Endothelial cell of umbilical vein (primary cell): ENCODE measurements at regions not wholly inside any gene's neighbourhood (a gene's known extent, or its start where the extent isn't known, plus 50 kb on each side); places are given as distances from the start of the nearest gene placed in this dataset.

Experiments used
- BruUV-seq: library from RNA; stranded (reverse); fragments of 400-500 nt; replicated peaks from 2 replicates; lab custom pipeline; 2021; lab: Mats Ljungman, UMichigan
- CTCF ChIA-PET: fragments of 300-600, 350-600 bp; sonication (Branson Sonifier 250); formaldehyde crosslinking; loops from one replicate; lab custom pipeline; 2021; ENCODE audit warnings: antibody characterized with exemption, inconsistent platforms; lab: Charles Lee
- POLR2A ChIA-PET: fragments of 300-600, 350-600 bp; sonication (Branson Sonifier 250); formaldehyde crosslinking; loops from one replicate; lab custom pipeline; 2021; ENCODE audit warnings: antibody characterized with exemption, inconsistent platforms; lab: Charles Lee
- DNase-seq: peaks from one replicate; pipeline ENCODE4 v3.0.0-alpha.2; 2011; ENCODE audit warnings: low read depth, low spot score
- FAIRE-seq: peaks from 2 replicates; lab custom pipeline; 2011; peaks lifted over from hg19 to GRCh38; lab: Jason Lieb, UNC
- H2AFZ ChIP-seq: 2 replicates; pipeline ENCODE4 v1.6.0; 2012; ENCODE audit warnings: low read depth, low read length, control low read depth, inconsistent platforms
- H3K27ac ChIP-seq: 2 replicates; pipeline ENCODE4 v1.5.1; 2011; ENCODE audit warnings: low read depth, mild to moderate bottlenecking, control low read depth, low read length, moderate library complexity; ENCODE audit not compliant: insufficient read depth
- H3K27me3 ChIP-seq, 2 experiments: 2 replicates each; pipeline versions ENCODE4 v1.6.0 to v1.6.1; 2011; ENCODE audit warnings: low read length in 2 of 2, mixed read lengths in 1 of 2; ENCODE audit not compliant: control insufficient read depth in 2 of 2, insufficient read depth in 2 of 2
- H3K36me3 ChIP-seq, 2 experiments: 2 replicates in 1 of 2; 3 replicates in 1 of 2; pipeline ENCODE4 v1.5.1; 2011; ENCODE audit warnings: low read length in 2 of 2, mild to moderate bottlenecking in 1 of 2, moderate library complexity in 1 of 2; ENCODE audit not compliant: control insufficient read depth in 2 of 2, insufficient read depth in 2 of 2; ENCODE audit errors: extremely low read depth in 1 of 2
- H3K4me1 ChIP-seq: 3 replicates; pipeline ENCODE4 v1.5.1; 2011; ENCODE audit warnings: mild to moderate bottlenecking, low read length; ENCODE audit not compliant: control insufficient read depth, insufficient read depth; ENCODE audit errors: extremely low read depth
- H3K4me2 ChIP-seq: 2 replicates; pipeline ENCODE4 v1.6.1; 2011; ENCODE audit warnings: low read length, control low read depth, mixed read lengths; ENCODE audit not compliant: insufficient read depth
- H3K4me3 ChIP-seq, 3 experiments: fragments of 200-600 bp in 1 of 3; sonication (generic), shearing (Covaris generic) in 1 of 3; replicated peaks in 1 of 3; 2 replicates each; pipeline ENCODE4 v1.5.1; 2011 to 2016; ENCODE audit warnings: control low read depth in 3 of 3, low read length in 3 of 3, mild to moderate bottlenecking in 2 of 3, inconsistent platforms in 1 of 3, low read depth in 1 of 3, moderate library complexity in 1 of 3; ENCODE audit not compliant: insufficient read depth in 1 of 3
- H3K79me2 ChIP-seq: 2 replicates; pipeline ENCODE4 v1.6.0; 2012; ENCODE audit warnings: low read length, inconsistent platforms; ENCODE audit not compliant: control insufficient read depth, insufficient read depth
- H3K9ac ChIP-seq: replicated peaks from 2 replicates; pipeline ENCODE3; 2011; ENCODE audit warnings: low read length, control low read depth; ENCODE audit not compliant: insufficient read depth; ENCODE audit errors: extremely low read depth
- H3K9me1 ChIP-seq: replicated peaks from 3 replicates; pipeline ENCODE4 v1.6.0; 2011; ENCODE audit warnings: mild to moderate bottlenecking, low read length; ENCODE audit not compliant: control insufficient read depth, insufficient read depth; ENCODE audit errors: extremely low read depth
- H3K9me3 ChIP-seq: replicated peaks from 2 replicates; pipeline ENCODE4 v1.5.1; 2012; ENCODE audit warnings: low read length, inconsistent platforms; ENCODE audit not compliant: control insufficient read depth, insufficient read depth
- H4K20me1 ChIP-seq: replicated peaks from 2 replicates; pipeline ENCODE3; 2011; ENCODE audit warnings: mild to moderate bottlenecking, low read length; ENCODE audit not compliant: control insufficient read depth, insufficient read depth; ENCODE audit errors: extremely low read depth
- CTCF ChIP-seq, 2 donors: IDR thresholded peaks; 1 replicate in 1 of 2; 2 replicates in 1 of 2; pipeline ENCODE4 v1.5.1; 2011; ENCODE audit warnings: low read length in 2 of 2, mild to moderate bottlenecking in 2 of 2, moderate library complexity in 2 of 2, control low read depth in 1 of 2, inconsistent platforms in 1 of 2, low read depth in 1 of 2; ENCODE audit not compliant: insufficient read depth in 1 of 2; ENCODE audit errors: extremely low read depth in 1 of 2
- EZH2 ChIP-seq: IDR thresholded peaks from 2 replicates; pipeline ENCODE4 v1.6.1; 2012; ENCODE audit warnings: borderline replicate concordance, low read depth, mild to moderate bottlenecking, moderate library complexity, low read length, inconsistent platforms; ENCODE audit not compliant: severe bottlenecking
- JUN ChIP-seq: IDR thresholded peaks from 2 replicates; pipeline ENCODE4 v1.6.1; 2011; ENCODE audit warnings: borderline replicate concordance, low read depth; ENCODE audit not compliant: insufficient read length, insufficient read depth
- POLR2A ChIP-seq: IDR thresholded peaks from 2 replicates; pipeline ENCODE4 v1.6.1; 2012; ENCODE audit warnings: low read depth, mild to moderate bottlenecking, control low read depth, low read length
- POLR2AphosphoS5 ChIP-seq: IDR thresholded peaks from 2 replicates; pipeline ENCODE4 v1.6.1; 2012; ENCODE audit warnings: low read depth, mild to moderate bottlenecking, control low read depth, low read length, moderate library complexity; ENCODE audit not compliant: insufficient read depth
- dilution Hi-C: fragments of 300-500 bp; cut with MboI; formaldehyde crosslinking; loops from one replicate; pipeline ENCODE4 v1.15.0; 2019; ENCODE audit warnings: low sequenced_read_pairs; ENCODE audit not compliant: extremely low pct_ligation_motif_present
- intact Hi-C: fragments of 100-400 bp; cut with micrococcal nuclease; formaldehyde crosslinking; loops from one replicate; pipeline ENCODE4 v1.10.0; 2022

DNA sequence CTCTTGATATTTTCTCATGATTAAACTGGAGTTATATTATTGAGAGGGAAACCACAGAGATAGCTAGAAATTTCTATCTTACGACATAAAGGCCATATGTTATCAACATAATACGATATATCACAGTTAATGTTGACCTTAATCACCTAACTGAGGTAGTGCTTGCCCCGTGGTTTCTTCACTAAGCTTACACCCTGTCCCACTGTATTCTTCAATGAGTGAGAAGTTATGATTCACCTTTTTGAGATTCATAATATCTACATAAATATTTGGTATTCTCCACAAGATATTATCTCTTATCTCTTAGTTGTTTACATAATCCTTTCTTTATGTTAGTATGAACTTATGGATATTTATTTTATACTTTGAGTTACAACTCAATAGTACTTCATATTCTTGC, 1714.1 kb downstream of the BRINP3 start:
- H3K36me3 ChIP-seq, result no peaks in the 10 kb centered on the region
- no peak for FAIRE-seq

DNA sequence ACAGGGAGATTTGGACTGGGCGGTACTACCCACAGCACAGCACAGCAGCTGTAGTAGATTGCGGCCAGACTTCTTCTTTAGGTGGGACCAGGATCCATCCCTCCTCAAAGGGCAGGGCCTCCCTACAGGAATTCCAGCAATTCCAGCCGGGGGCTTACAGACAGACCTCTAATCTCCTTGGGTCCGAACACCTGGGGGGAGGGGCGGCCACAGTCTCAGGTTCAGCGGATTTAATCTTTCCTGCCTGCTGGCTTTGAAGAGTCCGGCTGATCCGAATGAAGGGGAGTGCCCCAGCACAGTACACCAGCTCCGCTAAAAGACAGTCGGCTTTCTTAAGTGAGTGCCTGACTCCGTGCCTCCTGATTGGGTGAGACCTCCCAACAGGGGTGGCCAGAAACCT, 1708.5 kb downstream of the BRINP3 start:
- H3K9me3 ChIP-seq, result no peaks in the 10 kb centered on the region
- no peaks in the 10 kb centered on the region for H4K20me1 ChIP-seq
- H3K4me1 ChIP-seq, result no peaks in the 10 kb centered on the region
- no peak overlapping the region for H3K27ac ChIP-seq
- no peak for FAIRE-seq
- CTCF ChIA-PET, result no interaction called here
- H3K4me2 ChIP-seq, result no peak overlapping the region
- no peak for TF ChIP-seq JUN
- no peak for TF ChIP-seq POLR2A
- TF ChIP-seq CTCF (IDR thresholded peaks at IDR 0.05; ENCODE audit: extremely low read depth in 1 of 2, insufficient read depth in 1 of 2, low read depth in 1 of 2, low read length in 2 of 2), result no peak
- no peak for DNase-seq
- H3K36me3 ChIP-seq, result no peaks in the 10 kb centered on the region
- no peaks in the 10 kb centered on the region for H3K27me3 ChIP-seq
- intact Hi-C loops, result no loop called here
- H3K79me2 ChIP-seq, result no peaks in the 10 kb centered on the region
- H3K9me1 ChIP-seq, result no peaks in the 10 kb centered on the region
- BruUV-seq, result no TSS peak
- POLR2A ChIA-PET, result no interaction called here
- dilution Hi-C loops, result no loop called here
- H2AFZ ChIP-seq, result no peak overlapping the region
- no peak overlapping the region for H3K4me3 ChIP-seq
- H3K9ac ChIP-seq, result no peak overlapping the region

More for the DNA sequence above, 1714.1 kb downstream of the BRINP3 start:
- Histone ChIP-seq H3K4me3 (no peak overlapping the region), H3K4me2 (no peak overlapping the region), H3K27ac (no peak overlapping the region), H4K20me1 (no peaks in the 10 kb centered on the region), H2AFZ (peak overlapping the region; percentile 62), H3K79me2 (no peaks in the 10 kb centered on the region), H3K4me1 (no peaks in the 10 kb centered on the region), H3K9ac (no peak overlapping the region), H3K9me1 (no peaks in the 10 kb centered on the region), H3K9me3 (no peaks in the 10 kb centered on the region), H3K27me3 (no peaks in the 10 kb centered on the region)
- BruUV-seq, result no TSS peak
- TF ChIP-seq EZH2 (no peak), JUN (no peak), POLR2AphosphoS5 (no peak)
- DNase-seq, result no peak
- intact Hi-C loops (no loop called here), dilution Hi-C loops (no loop called here)
- ChIA-PET CTCF (interaction anchor here (1.0 kb wide), 1 partner anchor 18 kb away, joined by 4 read pairs; no protein-coding TSS in a partner anchor), POLR2A (no interaction called here)
